Stimulated activated CD8-positive, alpha-beta memory T cell treated with anti-CD3 and anti-CD28 coated beads, Interleukin-15, amount 100 ng/mL, for 24 hours (primary cell): ENCODE measurements at regions not wholly inside any gene's neighbourhood (a gene's known extent, or its start where the extent isn't known, plus 50 kb on each side); places are given as distances from the start of the nearest gene placed in this dataset.
"Not testable (repeated sequence)": the region's sequence is repeated elsewhere in the genome, so short reads cannot be mapped to it uniquely, and the experiment has no call there.

ENCODE experiments used
- DNase-seq: peaks from one replicate; pipeline ENCODE4 v3.0.0-alpha.2; 2020; ENCODE audit warnings: low read depth

DNA sequence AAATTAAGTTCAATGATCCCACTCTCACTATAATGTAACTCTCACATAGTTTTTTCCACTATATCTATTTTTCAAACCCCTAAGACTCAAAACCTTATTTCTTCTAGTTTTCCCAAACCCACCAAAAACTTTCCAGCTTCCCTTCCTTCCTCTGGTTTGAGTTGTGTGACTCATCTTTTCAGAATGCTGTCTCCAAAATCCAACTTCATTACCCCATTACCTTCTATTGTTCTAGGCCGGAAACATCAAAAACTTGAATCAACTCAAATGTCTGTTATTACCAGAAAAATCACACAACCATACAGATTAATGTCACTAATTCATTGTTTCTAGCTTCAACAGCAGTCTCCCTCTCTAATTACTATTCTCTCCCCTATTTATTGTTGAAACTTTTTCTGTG lies 1090.3 kb downstream of the HACE1 start:
- DNase-seq = no peak

DNA sequence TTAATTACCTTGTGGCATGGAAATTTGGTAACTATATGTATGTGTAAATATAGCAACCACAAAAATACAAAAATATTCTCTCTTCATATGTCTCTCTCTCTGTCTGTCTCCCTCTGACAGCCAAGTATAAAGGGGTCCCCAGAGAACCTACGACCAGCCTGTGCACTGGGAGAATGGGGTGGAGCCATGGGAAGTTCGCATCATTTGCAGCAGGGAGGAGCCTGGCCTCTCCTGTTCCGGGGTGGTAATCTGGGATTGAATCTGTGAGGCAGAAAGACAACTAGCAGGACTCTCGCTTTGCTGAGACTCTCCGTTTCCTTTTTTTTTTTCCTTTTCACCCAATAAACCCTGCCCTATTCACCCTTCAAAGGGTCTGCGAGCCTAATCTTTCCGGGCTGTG lies 1109.1 kb downstream of the HACE1 start:
- no peak for DNase-seq

- DNase-seq = no peak
Observed at GRCh38 chr6:103734016-103734415, 1125.7 kb downstream of the HACE1 start.

GRCh38 chr6:103729658-103730057 lies 1130.1 kb downstream of the HACE1 start:
- no peak for DNase-seq

DNA sequence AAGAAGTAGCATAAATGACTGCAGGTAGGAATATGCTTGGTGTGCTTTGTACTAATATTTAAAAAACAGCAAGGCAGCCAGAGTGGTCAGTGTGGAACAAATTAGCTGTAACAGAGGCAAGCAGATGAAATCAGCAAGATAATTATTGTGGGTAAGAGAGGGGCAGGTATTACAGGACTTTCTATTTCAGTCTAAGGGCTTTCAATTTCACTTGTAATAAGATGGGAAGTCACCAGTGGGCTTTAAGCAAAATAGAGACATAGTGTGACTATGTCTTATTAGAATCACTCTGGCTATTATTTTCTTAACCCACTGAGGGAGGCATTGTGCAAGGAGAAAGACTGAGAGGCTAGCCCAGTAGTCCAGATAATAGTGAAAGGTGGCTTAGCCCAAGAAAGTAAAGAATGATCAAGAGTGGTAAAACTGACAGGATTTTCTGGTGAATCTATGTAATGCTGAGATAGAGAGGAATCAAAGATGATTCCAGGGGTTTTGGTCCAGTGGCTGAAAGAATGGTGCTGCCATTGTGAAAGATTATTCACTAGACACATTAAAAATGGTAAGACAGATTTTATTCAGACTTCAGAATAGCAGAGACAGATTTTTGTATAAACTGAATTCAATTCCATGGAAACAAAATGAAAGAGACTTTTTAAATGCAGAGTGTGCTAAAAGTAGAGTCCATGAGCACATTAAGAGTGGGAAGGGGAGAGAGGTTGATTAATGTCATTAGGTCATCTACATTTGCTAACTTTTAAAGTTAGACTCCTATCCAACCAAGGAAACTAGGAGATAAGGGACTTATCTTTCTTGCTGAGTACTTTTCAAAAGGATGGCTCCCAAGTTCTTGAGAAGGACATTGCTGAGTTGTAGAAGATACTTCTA lies 1136.0 kb downstream of the HACE1 start:
- no peak for DNase-seq

GRCh38 chr6:103722683-103723082 lies 1137.0 kb downstream of the HACE1 start:
- DNase-seq = no peak

GRCh38 chr6:103721923-103722322 lies 1137.8 kb downstream of the HACE1 start:
- no peak for DNase-seq

DNA sequence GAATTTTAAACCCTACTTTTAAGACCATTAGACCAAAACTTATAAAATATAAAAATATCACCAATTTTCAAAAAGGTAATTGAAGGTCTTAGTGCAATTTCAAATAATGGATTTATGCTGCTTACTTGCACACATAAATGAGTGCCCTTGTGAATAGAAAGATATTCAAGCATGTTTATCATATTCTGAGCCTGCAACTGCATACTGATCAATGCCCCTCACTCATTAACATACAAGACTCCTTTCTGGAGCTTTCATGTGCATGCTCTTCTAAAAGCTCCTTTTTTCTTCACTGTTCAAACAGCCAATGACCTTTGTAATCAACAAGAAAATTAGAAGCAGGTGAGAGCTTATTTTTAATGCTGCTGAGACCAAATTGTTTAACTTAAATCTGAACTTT lies 1139.3 kb downstream of the HACE1 start:
- no peak for DNase-seq

DNA sequence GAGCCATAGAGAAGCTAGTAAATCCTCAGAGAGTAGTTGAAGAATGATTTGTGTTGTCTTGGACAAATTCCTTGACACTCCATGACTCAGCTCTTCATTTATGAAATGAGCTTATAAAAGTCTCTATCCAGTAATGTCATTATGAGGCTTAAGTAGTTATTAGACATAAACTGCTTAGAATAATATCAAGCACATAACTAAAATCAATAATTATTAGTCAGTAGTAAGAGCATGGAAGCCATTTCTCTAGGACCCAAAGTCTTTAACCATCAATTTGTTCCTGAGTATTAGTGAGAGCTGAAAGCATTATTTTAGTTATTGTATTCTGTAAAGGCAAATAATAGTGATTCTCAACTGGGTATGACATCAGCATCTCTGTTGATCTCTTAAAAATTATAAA lies 1140.2 kb downstream of the HACE1 start:
- no peak for DNase-seq

DNA sequence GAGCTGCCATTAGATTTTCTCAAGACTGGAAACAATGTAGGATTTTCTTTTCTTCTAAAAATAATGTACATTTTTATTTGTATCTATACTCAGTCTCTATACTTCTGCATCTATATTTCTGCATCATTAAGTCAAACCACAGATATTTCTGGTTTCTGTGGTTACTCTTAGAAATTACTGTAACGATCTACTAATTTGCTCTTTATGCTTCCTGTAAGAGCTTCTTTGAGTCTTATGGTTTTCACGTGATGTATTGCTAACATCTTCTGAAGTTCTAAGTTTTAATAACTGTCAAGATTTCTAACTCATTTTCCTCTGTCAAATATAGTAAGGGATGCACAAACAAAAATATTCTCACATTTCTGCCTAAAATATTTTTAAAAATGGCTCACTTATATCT lies 1144.5 kb downstream of the HACE1 start:
- DNase-seq = no peak

GRCh38 chr6:103709236-103709635 lies 1150.5 kb downstream of the HACE1 start:
- DNase-seq = not testable (repeated sequence)

DNA sequence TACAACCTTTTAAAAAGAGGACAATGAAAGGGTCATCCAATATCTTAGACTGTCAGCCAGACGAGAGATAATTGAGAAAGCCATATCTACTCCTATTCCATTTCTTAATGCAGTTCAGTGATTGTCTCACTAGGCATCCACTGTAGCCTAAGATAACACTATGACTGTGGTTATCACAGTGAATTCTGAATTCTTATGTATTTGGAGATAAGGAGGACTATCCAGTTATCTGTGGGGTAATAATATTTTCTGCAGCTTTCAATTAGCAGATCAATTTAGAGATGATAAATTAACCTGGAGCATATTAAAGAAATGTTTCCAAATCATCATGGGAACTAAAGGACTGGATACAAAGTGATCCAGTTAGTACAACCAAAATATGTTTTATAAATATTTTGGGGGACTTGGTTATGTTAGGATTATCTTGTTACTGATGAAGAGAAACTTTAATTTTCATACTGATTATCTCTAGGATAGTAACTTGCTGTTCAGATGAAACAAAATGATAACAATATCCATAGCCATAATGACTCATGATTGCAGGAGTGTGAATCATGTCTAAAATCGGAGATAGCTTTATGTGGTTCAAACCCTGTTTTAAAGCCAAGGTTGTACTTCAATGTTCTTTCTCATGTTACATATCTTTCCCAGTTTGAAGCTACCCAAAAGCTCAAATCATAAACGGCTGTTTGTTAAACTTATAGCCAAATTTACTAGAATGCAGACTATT lies 1152.0 kb downstream of the HACE1 start:
- DNase-seq = no peak

DNA sequence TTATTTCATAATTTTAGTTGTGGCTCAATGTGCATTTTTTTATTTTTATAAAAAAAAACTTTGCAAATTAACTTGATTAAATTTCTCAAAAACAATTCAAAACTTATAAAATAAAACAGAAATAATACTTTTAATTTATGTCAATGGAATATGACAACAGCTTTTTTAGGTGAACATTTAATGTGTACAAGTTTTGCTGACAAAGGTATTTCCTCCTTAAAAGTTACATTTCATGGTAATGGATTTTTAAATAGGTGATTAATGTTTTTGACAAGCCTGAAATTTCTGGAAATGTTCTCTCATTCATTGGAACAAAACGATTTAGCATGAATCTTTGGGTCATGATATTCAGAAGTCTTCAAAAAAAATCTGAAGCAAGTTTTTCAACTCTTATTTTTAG lies 1160.0 kb downstream of the HACE1 start:
- DNase-seq = no peak

- no peak for DNase-seq
Observed at GRCh38 chr6:103687430-103687829, 1172.3 kb downstream of the HACE1 start.

DNA sequence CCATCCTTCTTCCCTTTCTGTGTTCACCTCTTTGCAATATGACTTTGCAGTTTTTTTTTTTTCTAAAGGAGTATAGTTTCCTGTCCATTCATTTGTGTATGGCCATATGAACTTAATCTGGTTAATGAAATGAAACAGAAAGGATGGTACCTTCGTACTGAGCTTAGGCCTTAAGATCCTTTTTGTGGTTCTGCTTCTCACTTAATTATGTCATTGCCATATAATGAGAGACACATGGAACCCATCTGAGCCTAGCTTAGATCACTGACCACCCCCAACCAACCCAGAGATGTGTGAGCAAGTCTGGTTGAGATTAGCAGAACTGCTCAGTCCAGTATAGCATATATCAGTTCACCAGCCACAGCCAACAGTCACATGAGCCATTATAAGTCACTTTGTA lies 1179.6 kb downstream of the HACE1 start:
- DNase-seq = no peak

- DNase-seq = no peak
Observed at GRCh38 chr6:103677290-103677689, 1182.4 kb downstream of the HACE1 start.

DNA sequence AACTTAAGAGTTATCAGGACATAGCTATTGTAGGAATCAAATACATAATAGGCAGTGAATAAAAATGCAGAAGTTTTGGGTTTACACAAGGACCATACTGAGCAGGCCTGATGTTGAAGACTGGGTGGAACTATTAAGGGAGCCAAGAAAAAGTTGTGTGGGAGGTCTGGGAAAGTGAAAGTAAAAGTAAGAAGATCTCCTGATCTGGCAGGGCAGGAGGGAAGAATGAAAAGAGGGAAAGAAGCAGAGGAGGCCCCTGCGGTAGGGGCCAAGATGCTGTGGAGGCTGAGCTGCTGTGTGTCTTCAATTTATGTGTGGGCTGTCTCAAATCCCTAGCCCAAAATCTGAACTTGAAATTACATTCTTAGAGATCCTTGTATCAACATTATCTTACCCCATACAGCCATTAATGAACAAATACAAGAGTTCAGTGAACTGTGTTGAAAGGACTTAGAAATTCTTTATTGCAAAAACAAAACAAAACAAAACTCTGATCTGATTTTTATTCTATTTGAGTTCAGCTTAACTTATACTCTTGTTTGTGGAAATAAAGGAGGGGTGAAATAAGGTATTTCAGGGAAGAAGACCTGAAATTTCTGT lies 1183.8 kb downstream of the HACE1 start:
- no peak for DNase-seq

DNA sequence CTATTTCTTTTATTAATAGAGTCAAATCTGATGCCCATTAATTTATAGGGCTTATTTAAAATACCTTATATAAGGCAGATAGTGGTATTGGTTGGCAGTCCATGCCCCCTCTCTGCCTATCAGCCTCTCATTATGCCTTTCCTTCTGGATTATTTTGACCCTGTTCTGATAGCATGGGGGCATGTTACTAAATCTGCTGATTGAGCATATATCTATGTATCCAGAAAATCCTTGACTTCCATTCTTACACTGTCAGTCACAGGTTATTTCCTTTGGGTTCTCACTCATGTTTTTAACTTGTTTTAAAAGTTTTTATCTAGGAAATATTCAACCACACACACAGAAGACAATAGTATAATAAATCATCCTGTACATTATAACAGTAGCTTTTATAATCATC lies 1184.9 kb downstream of the HACE1 start:
- no peak for DNase-seq

DNA sequence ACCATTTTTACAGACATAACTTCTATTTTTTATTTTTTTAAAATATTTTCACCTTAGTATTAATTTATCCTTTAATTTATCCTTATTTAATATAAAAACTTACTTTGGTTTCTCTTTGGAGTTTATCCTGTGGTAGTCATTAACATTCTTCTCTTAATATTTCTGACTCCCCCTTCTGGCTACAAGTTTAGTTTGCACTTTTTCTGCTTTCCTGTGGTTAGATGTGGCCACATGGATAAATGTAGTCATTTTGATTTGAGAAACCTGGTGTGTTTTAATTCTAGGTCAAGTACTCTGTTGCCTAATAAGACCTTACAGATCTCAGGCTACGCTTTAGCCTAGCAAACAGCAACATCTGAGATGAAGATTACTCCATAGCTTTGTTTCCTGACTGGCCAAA lies 1187.5 kb downstream of the HACE1 start:
- DNase-seq = no peak

DNA sequence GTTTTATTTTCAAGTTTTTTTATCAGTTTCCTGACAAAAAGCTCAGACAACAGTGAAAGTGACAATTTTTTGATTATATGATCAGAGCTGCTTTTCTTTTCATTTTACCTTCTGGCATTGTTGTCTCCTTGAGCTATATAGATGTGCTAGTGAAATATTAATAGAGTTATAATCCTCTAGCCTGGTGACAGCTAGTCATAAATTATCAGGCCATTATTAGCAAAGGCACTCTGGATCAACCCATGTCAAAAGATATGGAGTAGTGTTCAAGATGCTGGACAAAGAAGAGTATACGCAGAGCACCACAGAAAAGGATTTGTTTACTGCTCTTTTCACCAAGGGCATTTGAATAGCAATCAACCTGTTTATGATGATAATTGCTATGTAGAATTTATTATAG lies 1230.1 kb downstream of the HACE1 start:
- no peak for DNase-seq

- no peak for DNase-seq
Observed at GRCh38 chr6:103617642-103618041, 1242.1 kb downstream of the HACE1 start.

DNA sequence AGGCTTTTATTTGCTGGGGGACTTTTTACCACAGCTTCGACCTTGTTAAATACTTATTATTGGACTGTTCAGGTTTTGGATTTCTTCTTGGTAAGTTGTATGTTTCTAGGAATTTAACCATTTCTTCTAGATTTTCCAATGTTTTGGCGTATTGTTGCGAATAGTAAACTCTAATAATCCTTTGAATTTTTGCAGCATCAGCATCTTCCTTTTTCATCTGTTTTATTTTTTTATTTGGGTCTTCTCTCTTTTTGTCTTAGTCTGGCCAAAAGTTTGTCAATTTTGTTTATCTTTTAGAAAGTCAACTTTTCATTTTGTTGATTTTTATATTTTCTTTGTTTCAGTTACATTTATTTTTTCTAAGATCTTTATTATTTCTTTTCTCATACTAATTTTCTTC lies 1272.0 kb downstream of the HACE1 start:
- no peak for DNase-seq

GRCh38 chr6:103578115-103578514 lies 1281.6 kb downstream of the HACE1 start:
- no peak for DNase-seq
